OCI-LY3 (cell line): ENCODE measurements at regions not wholly inside any gene's neighbourhood (a gene's known extent, or its start where the extent isn't known, plus 50 kb on each side); places are given as distances from the start of the nearest gene placed in this dataset.

Source experiments
- H2AFZ ChIP-seq: fragments of 200-600, 300-600 bp; shearing (Covaris generic); 2 replicates; pipeline ENCODE4 v1.6.0; 2014; ENCODE audit warnings: antibody characterized with exemption, low read depth, low read length
- H3K27ac ChIP-seq: fragments of 200-600, 300-600 bp; sonication (generic); 2 replicates; pipeline ENCODE4 v1.5.1; 2014; ENCODE audit warnings: mild to moderate bottlenecking, low read length, moderate library complexity, mixed read lengths
- H3K27me3 ChIP-seq: fragments of 200-600, 300-600 bp; sonication (generic); 2 replicates; pipeline ENCODE4 v1.6.1; 2014; ENCODE audit warnings: low read depth, low read length, mixed read lengths
- H3K36me3 ChIP-seq: fragments of 200-600, 300-600 bp; sonication (generic); replicated peaks from 2 replicates; pipeline ENCODE3; 2014; ENCODE audit warnings: low read depth, low read length, mixed read lengths
- H3K4me1 ChIP-seq: fragments of 300-600, 200-600 bp; sonication (generic); 2 replicates; pipeline ENCODE4 v1.6.1; 2014; ENCODE audit warnings: low read length, mixed read lengths
- H3K4me2 ChIP-seq: fragments of 200-600, 300-600 bp; sonication (generic); 2 replicates; pipeline ENCODE4 v1.6.1; 2014; ENCODE audit warnings: low read length, mixed read lengths
- H3K4me3 ChIP-seq: fragments of 300-600, 200-600 bp; sonication (generic); 2 replicates; pipeline ENCODE4 v1.5.1; 2014; ENCODE audit warnings: antibody characterized with exemption, mild to moderate bottlenecking, low read length, moderate library complexity
- H3K79me2 ChIP-seq: fragments of 300-600, 200-600 bp; shearing (Covaris generic); 2 replicates; pipeline ENCODE4 v1.6.1; 2014; ENCODE audit warnings: mild to moderate bottlenecking, low read length, mixed read lengths
- H3K9ac ChIP-seq: fragments of 300-600, 200-600 bp; shearing (Covaris generic); 2 replicates; pipeline ENCODE4 v1.6.0; 2014; ENCODE audit warnings: mild to moderate bottlenecking, low read length, moderate library complexity
- H3K9me3 ChIP-seq: fragments of 200-600, 300-600 bp; shearing (Covaris generic); 2 replicates; pipeline ENCODE4 v1.6.1; 2014; ENCODE audit warnings: low read length, mixed read lengths; ENCODE audit not compliant: insufficient read depth
- H4K20me1 ChIP-seq: fragments of 200-600, 300-600 bp; sonication (generic); 2 replicates; pipeline ENCODE4 v1.6.1; 2016; ENCODE audit warnings: low read length, mixed read lengths; ENCODE audit not compliant: insufficient read depth
- CTCF ChIP-seq: fragments of 200-600, 300-600 bp; sonication (generic); IDR thresholded peaks from 2 replicates; pipeline ENCODE4 v1.5.1; 2014; ENCODE audit warnings: antibody characterized with exemption, low read length, low read depth
- EZH2phosphoT487 ChIP-seq: fragments of 200-600 bp; shearing (Covaris generic); IDR thresholded peaks from 2 replicates; pipeline ENCODE4 v1.6.1; 2018; ENCODE audit warnings: antibody characterized with exemption, mixed run types, low read depth

- Histone ChIP-seq H3K79me2 (no peaks in the 10 kb centered on the region), H3K27me3 (no peaks in the 10 kb centered on the region), H3K4me2 (no peak overlapping the region), H3K9me3 (peaks cover 5% of the 10 kb centered on the region; the same call in 1 of the 2 replicates), H3K4me3 (no peak overlapping the region), H3K36me3 (no peaks in the 10 kb centered on the region), H2AFZ (no peak overlapping the region), H3K9ac (no peak overlapping the region), H3K27ac (no peak overlapping the region), H3K4me1 (no peaks in the 10 kb centered on the region), H4K20me1 (no peaks in the 10 kb centered on the region)
- no peak for TF ChIP-seq CTCF
- no peak for TF ChIP-seq EZH2phosphoT487
Observed at GRCh38 chr4:58360354-58361133, 1250.4 kb upstream of the IGFBP7 start.

- no peak overlapping the region for H3K9ac ChIP-seq
- no peaks in the 10 kb centered on the region for H3K36me3 ChIP-seq
- H2AFZ ChIP-seq = no peak overlapping the region
- H4K20me1 ChIP-seq = no peaks in the 10 kb centered on the region
- no peak for TF ChIP-seq EZH2phosphoT487
- no peak for TF ChIP-seq CTCF
- no peak overlapping the region for H3K4me2 ChIP-seq
- H3K4me1 ChIP-seq = no peaks in the 10 kb centered on the region
- no peaks in the 10 kb centered on the region for H3K79me2 ChIP-seq
- H3K27ac ChIP-seq = no peak overlapping the region
- no peak overlapping the region for H3K4me3 ChIP-seq
- H3K9me3 ChIP-seq = peaks cover 5% of the 10 kb centered on the region; the same call in 1 of the 2 replicates
- no peaks in the 10 kb centered on the region for H3K27me3 ChIP-seq
Observed at GRCh38 chr4:58359590-58359989, 1249.4 kb upstream of the IGFBP7 start.

- TF ChIP-seq CTCF (no peak), EZH2phosphoT487 (no peak)
Observed at GRCh38 chr4:58357947-58358346, 1247.8 kb upstream of the IGFBP7 start.

GRCh38 chr4:58325070-58325469, 1214.9 kb upstream of the IGFBP7 start:
- no peaks in the 10 kb centered on the region for H3K9me3 ChIP-seq
- H3K79me2 ChIP-seq = no peaks in the 10 kb centered on the region
- H3K4me1 ChIP-seq = no peaks in the 10 kb centered on the region
- TF ChIP-seq EZH2phosphoT487 = no peak
- TF ChIP-seq CTCF = no peak
- H2AFZ ChIP-seq = no peak overlapping the region
- no peak overlapping the region for H3K4me3 ChIP-seq
- no peaks in the 10 kb centered on the region for H4K20me1 ChIP-seq
- H3K27ac ChIP-seq = no peak overlapping the region
- H3K9ac ChIP-seq = no peak overlapping the region
- H3K4me2 ChIP-seq = no peak overlapping the region
- H3K27me3 ChIP-seq = no peaks in the 10 kb centered on the region
- H3K36me3 ChIP-seq = no peaks in the 10 kb centered on the region

More at GRCh38 chr4:58357947-58358346, 1247.8 kb upstream of the IGFBP7 start:
- H2AFZ ChIP-seq = no peak overlapping the region
- H3K4me2 ChIP-seq = no peak overlapping the region
- no peaks in the 10 kb centered on the region for H3K36me3 ChIP-seq
- no peaks in the 10 kb centered on the region for H3K4me1 ChIP-seq
- no peaks in the 10 kb centered on the region for H3K27me3 ChIP-seq
- H3K4me3 ChIP-seq = no peak overlapping the region
- no peak overlapping the region for H3K27ac ChIP-seq
- no peaks in the 10 kb centered on the region for H4K20me1 ChIP-seq
- H3K79me2 ChIP-seq = no peaks in the 10 kb centered on the region
- H3K9me3 ChIP-seq = peaks cover 5% of the 10 kb centered on the region; the same call in 1 of the 2 replicates
- no peak overlapping the region for H3K9ac ChIP-seq
